Hematopoietic multipotent progenitor cell treated with erythropoietin and hydrocortisone succinate and interleukin-3 and kit ligand, for 15 days (in vitro differentiated cells): ENCODE measurements at regions not wholly inside any gene's neighbourhood (a gene's known extent, or its start where the extent isn't known, plus 50 kb on each side); places are given as distances from the start of the nearest gene placed in this dataset.
"Not testable (repeated sequence)": the region's sequence is repeated elsewhere in the genome, so short reads cannot be mapped to it uniquely, and the experiment has no call there.

Experiments
- DNase-seq: peaks from one replicate; pipeline ENCODE4 v3.0.0-alpha.2; 2015; ENCODE audit warnings: low spot score

GRCh38 chr5:91477408-91477807 is 94.3 kb upstream of the ARRDC3 start:
- no peak for DNase-seq

GRCh38 chr5:91474201-91474600 is 91.1 kb upstream of the ARRDC3 start:
- no peak for DNase-seq

GRCh38 chr5:91472631-91473030 is 89.5 kb upstream of the ARRDC3 start:
- DNase-seq: no peak

GRCh38 chr5:91469517-91470165 is 86.5 kb upstream of the ARRDC3 start:
- no peak for DNase-seq

GRCh38 chr5:91468651-91469422 is 85.7 kb upstream of the ARRDC3 start:
- DNase-seq: no peak

- no peak for DNase-seq
Measured at GRCh38 chr5:91464886-91465646, 81.9 kb upstream of the ARRDC3 start.

GRCh38 chr5:91457681-91458058 is 74.6 kb upstream of the ARRDC3 start:
- DNase-seq: no peak

- DNase-seq: no peak
Measured at GRCh38 chr5:91456928-91457680, 74.0 kb upstream of the ARRDC3 start.

GRCh38 chr5:91449083-91449482 is 66.0 kb upstream of the ARRDC3 start:
- no peak for DNase-seq

GRCh38 chr5:91448079-91448478 is 65.0 kb upstream of the ARRDC3 start:
- DNase-seq: not testable (repeated sequence)

- not testable (repeated sequence) for DNase-seq
Measured at GRCh38 chr5:91446880-91447279, 63.8 kb upstream of the ARRDC3 start.

GRCh38 chr5:91443761-91444467 is 60.8 kb upstream of the ARRDC3 start:
- no peak for DNase-seq

- no peak for DNase-seq
Measured at GRCh38 chr5:91443023-91443422, 59.9 kb upstream of the ARRDC3 start.

- DNase-seq: no peak
Measured at GRCh38 chr5:91441082-91441481, 58.0 kb upstream of the ARRDC3 start.

- no peak for DNase-seq
Measured at GRCh38 chr5:91438871-91439270, 55.8 kb upstream of the ARRDC3 start.

GRCh38 chr5:91436241-91436640 is 53.1 kb upstream of the ARRDC3 start:
- no peak for DNase-seq

GRCh38 chr5:91434348-91434747 is 51.2 kb upstream of the ARRDC3 start:
- DNase-seq: no peak

GRCh38 chr5:91433861-91434260 is 50.7 kb upstream of the ARRDC3 start:
- DNase-seq: no peak
